GM23248 (cell line): ENCODE measurements at regions not wholly inside any gene's neighbourhood (a gene's known extent, or its start where the extent isn't known, plus 50 kb on each side); places are given as distances from the start of the nearest gene placed in this dataset.

Experiments
- EZH2 ChIP-seq: fragments of 200-600 bp; sonication (generic); IDR thresholded peaks from 2 replicates; pipeline ENCODE4 v1.6.1; 2018; ENCODE audit warnings: antibody characterized with exemption, mild to moderate bottlenecking; ENCODE audit not compliant: insufficient read depth, poor library complexity, severe bottlenecking
- EZH2phosphoT487 ChIP-seq: fragments of 200-600 bp; sonication (generic); IDR thresholded peaks from 2 replicates; pipeline ENCODE4 v1.6.1; 2018; ENCODE audit warnings: antibody characterized with exemption, moderate library complexity, mild to moderate bottlenecking, low read depth; ENCODE audit not compliant: insufficient read depth

DNA sequence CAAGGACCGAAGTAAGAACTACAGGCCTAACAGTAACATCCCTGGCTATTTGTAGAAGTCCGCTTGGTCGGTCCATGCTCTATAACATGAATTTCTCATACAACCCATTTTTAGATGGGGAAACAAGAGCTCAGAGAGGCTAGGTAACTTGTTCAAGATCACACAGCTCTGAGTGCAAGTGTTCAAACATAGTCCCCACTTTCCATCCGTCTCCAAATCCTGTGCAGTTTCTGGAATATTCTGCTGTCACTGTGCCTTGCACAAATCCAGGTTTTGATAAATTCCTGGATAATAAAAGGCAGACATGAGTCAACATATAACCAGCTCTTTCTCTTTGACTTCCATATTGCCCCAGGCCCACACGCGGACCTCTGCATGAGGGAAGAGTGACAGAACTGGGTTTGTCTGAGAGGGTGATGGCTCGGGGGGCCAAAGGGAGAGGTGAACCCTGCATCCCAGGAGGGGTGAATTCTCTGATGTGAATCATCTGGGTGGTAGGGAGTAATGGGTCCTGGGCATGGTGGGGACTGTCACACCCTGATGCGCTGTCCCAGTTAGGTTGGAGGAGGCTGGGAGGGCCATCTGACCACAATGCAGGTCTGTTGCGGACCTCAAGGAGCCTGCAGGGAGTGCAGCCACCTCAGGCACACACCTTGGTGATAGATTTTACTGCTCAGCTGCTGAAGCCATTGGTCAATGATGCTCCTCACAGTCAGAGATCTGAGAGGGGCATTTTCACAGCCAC, 162.2 kb downstream of the SMAD6 start:
- TF ChIP-seq EZH2 (no peak), EZH2phosphoT487 (no peak)
